Tibial nerve (tissue), 4 donors: ENCODE measurements at regions not wholly inside any gene's neighbourhood (a gene's known extent, or its start where the extent isn't known, plus 50 kb on each side); places are given as distances from the start of the nearest gene placed in this dataset.

Experiments
- DNase-seq, 2 donors: peaks; one replicate each; pipeline ENCODE4 v3.0.0-alpha.2; 2019; ENCODE audit warnings: low spot score in 2 of 2
- H3K27ac ChIP-seq, 4 donors: fragments of 200-600 bp; sonication (generic) in 3 of 4; one replicate each; pipeline ENCODE4 v1.5.1; 2017 to 2019; ENCODE audit warnings: mild to moderate bottlenecking in 1 of 4
- H3K27me3 ChIP-seq, 2 donors: fragments of 200-600 bp; sonication (generic) in 1 of 2; one replicate each; pipeline versions ENCODE4 v1.5.1 to v1.6.0; 2017 to 2019
- H3K36me3 ChIP-seq, 3 donors: fragments of 200-600 bp; sonication (generic); one replicate each; pipeline ENCODE4 v1.5.1; 2018 to 2019
- H3K4me1 ChIP-seq, 4 donors: fragments of 200-600 bp; sonication (generic) in 3 of 4; one replicate each; pipeline ENCODE4 v1.5.1; 2017 to 2019
- H3K4me3 ChIP-seq, 4 donors: fragments of 200-600 bp; sonication (generic) in 3 of 4; one replicate each; pipeline ENCODE4 v1.5.1; 2017 to 2019; ENCODE audit warnings: mild to moderate bottlenecking in 1 of 4, moderate library complexity in 1 of 4
- H3K9me3 ChIP-seq, 4 donors: fragments of 200-600 bp; sonication (generic) in 3 of 4; one replicate each; pipeline ENCODE4 v1.5.1; 2017 to 2019
- EP300 ChIP-seq, 2 donors: sonication (generic); formaldehyde crosslinking; IDR thresholded peaks; one replicate each; pipeline ENCODE4 v1.6.1; 2017; ENCODE audit warnings: antibody characterized with exemption in 2 of 2, mild to moderate bottlenecking in 1 of 2
- POLR2A ChIP-seq, 2 donors: fragments of 450-650 bp; IDR thresholded peaks; one replicate each; pipeline ENCODE4 v1.6.1; 2017; ENCODE audit warnings: antibody characterized with exemption in 2 of 2, mild to moderate bottlenecking in 2 of 2, moderate library complexity in 2 of 2
- whole genome bisulfite sequencing, 2 donors: methylation state at CpG; one replicate each; pipeline ENCODE4 v1.1.5; 2018; 5-methylcytosine and 5-hydroxymethylcytosine counted together
- TF ChIP-seq, protein P1 (sequence below), 5 experiments: fragments of 200-600 bp in 3 of 5; fragments of 450-650 bp in 2 of 5; sonication (generic) in 3 of 5; IDR thresholded peaks; one replicate each; pipeline ENCODE4 v1.5.1; 2016 to 2019; ENCODE audit warnings: antibody characterized with exemption in 5 of 5, mild to moderate bottlenecking in 3 of 5, moderate library complexity in 2 of 5

DNA sequence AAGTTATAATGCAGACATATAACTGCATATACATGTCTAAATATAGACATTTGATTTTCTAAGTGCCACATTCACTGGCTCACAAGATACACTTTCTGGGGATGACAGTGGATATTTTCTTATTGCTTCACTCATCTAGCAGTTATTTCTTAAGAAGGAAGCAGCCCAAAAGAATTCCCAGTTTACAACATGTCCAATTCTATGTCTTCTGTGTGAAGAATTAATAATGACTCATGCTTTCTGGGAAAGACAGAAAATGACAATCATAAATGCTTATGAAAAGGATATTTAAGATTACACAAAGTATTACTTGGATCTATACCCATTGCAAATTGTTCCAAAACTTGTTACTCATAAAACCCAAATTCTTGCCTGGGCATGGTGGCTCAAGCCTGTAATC is 543.4 kb downstream of the SUCLA2 start:
- no peak for TF ChIP-seq POLR2A (IDR thresholded peaks at IDR 0.05)
- TF ChIP-seq, protein P1, sequence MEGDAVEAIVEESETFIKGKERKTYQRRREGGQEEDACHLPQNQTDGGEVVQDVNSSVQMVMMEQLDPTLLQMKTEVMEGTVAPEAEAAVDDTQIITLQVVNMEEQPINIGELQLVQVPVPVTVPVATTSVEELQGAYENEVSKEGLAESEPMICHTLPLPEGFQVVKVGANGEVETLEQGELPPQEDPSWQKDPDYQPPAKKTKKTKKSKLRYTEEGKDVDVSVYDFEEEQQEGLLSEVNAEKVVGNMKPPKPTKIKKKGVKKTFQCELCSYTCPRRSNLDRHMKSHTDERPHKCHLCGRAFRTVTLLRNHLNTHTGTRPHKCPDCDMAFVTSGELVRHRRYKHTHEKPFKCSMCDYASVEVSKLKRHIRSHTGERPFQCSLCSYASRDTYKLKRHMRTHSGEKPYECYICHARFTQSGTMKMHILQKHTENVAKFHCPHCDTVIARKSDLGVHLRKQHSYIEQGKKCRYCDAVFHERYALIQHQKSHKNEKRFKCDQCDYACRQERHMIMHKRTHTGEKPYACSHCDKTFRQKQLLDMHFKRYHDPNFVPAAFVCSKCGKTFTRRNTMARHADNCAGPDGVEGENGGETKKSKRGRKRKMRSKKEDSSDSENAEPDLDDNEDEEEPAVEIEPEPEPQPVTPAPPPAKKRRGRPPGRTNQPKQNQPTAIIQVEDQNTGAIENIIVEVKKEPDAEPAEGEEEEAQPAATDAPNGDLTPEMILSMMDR (IDR thresholded peaks at IDR 0.05) = no peak
- TF ChIP-seq EP300 (IDR thresholded peaks at IDR 0.05) = no peak
- no peak overlapping the region for H3K4me3 ChIP-seq
- no peaks in the 10 kb centered on the region for H3K27me3 ChIP-seq
- no peak overlapping the region for H3K27ac ChIP-seq
- H3K9me3 ChIP-seq = no peaks in the 10 kb centered on the region
- no peaks in the 10 kb centered on the region for H3K4me1 ChIP-seq
- no peaks in the 10 kb centered on the region for H3K36me3 ChIP-seq
- no peak for DNase-seq

DNA sequence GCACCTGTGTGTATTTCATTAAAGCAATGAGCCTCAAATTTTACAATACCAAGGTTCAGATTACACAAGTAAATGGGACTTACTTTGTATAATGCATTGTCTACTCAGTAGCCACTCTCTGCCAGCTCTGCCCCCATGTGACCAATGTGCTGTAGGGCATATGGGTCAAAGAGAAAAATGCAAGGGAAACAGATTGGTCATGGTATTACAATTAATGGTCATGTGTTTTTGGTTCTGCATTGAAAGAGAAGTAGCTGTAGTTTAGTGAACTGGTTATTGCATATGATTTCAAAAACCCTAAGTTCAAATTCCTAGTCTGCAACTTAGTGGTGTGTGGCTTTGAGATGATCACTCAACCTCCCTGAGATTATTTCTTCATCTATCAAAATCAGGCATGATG is 545.4 kb downstream of the SUCLA2 start:
- H3K4me3 ChIP-seq = no peak overlapping the region
- no peaks in the 10 kb centered on the region for H3K36me3 ChIP-seq
- no peaks in the 10 kb centered on the region for H3K27me3 ChIP-seq
- no peaks in the 10 kb centered on the region for H3K9me3 ChIP-seq
- DNase-seq = no peak
- H3K4me1 ChIP-seq = no peaks in the 10 kb centered on the region
- TF ChIP-seq EP300 (IDR thresholded peaks at IDR 0.05) (no peak), POLR2A (IDR thresholded peaks at IDR 0.05) (no peak)
- TF ChIP-seq, protein P1 (IDR thresholded peaks at IDR 0.05) = no peak
- no peak overlapping the region for H3K27ac ChIP-seq

- no peaks in the 10 kb centered on the region for H3K36me3 ChIP-seq
- WGBS, 2 donors = 41 to 43% methylated on average over 3 of the region's 3 CpGs
Measured at GRCh38 chr13:47454986-47455385, 546.1 kb downstream of the SUCLA2 start.

GRCh38 chr13:47437406-47437805 is 540.6 kb upstream of the HTR2A start:
- Histone ChIP-seq H3K27ac (no peak overlapping the region), H3K36me3 (no peaks in the 10 kb centered on the region), H3K4me1 (no peaks in the 10 kb centered on the region), H3K9me3 (peaks cover 0 to 6% (median 0%) of the 10 kb centered on the region in 4 donors), H3K27me3 (no peaks in the 10 kb centered on the region), H3K4me3 (no peak overlapping the region)
- TF ChIP-seq EP300 (IDR thresholded peaks at IDR 0.05) (no peak), POLR2A (IDR thresholded peaks at IDR 0.05) (no peak)
- TF ChIP-seq, protein P1 (IDR thresholded peaks at IDR 0.05) = no peak
- no peak for DNase-seq
- WGBS, 2 donors = 61 to 64% methylated on average over 2 of the region's 2 CpGs

More at GRCh38 chr13:47454986-47455385, 546.1 kb downstream of the SUCLA2 start:
- no peaks in the 10 kb centered on the region for H3K9me3 ChIP-seq
- H3K27ac ChIP-seq = no peak overlapping the region
- no peaks in the 10 kb centered on the region for H3K4me1 ChIP-seq
- no peak overlapping the region for H3K4me3 ChIP-seq
- DNase-seq = no peak
- no peak for TF ChIP-seq EP300 (IDR thresholded peaks at IDR 0.05)
- TF ChIP-seq POLR2A (IDR thresholded peaks at IDR 0.05) = no peak
- TF ChIP-seq, protein P1 (IDR thresholded peaks at IDR 0.05) = no peak
- no peaks in the 10 kb centered on the region for H3K27me3 ChIP-seq

DNA sequence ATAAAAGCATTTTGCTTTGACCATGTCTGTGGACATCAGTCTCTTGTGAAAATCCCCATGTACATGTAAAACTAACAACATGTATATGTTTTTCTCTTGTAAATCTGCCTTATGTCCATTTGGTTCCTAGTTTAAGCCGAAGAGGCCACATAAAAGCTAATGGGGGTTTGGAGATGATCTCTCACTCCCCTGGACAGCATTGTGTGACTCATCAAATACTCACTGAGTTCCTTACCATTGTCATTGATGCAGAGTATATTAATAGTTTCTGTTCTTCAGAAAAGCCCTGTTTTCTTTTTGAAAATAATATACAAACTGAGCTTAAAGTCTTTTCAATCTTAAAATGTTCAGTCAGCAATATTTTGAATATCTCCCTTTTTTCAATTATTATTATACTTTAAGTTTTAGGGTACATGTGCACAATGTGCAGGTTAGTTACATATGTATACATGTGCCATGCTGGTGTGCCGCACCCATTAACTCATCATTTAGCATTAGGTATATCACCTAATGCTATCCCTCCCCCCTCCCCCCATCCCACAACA is 536.7 kb upstream of the HTR2A start:
- Histone ChIP-seq H3K9me3 (peaks cover 0 to 6% (median 0%) of the 10 kb centered on the region in 4 donors), H3K27me3 (no peaks in the 10 kb centered on the region), H3K36me3 (no peaks in the 10 kb centered on the region), H3K27ac (no peak overlapping the region), H3K4me1 (no peaks in the 10 kb centered on the region), H3K4me3 (no peak overlapping the region)
- WGBS, 2 donors = 84 to 92% methylated on average over 2 of the region's 2 CpGs
- TF ChIP-seq, protein P1 (IDR thresholded peaks at IDR 0.05) = no peak
- TF ChIP-seq EP300 (IDR thresholded peaks at IDR 0.05) = no peak
- TF ChIP-seq POLR2A (IDR thresholded peaks at IDR 0.05) = no peak
- DNase-seq = no peak
